ENCODE measurements at regions not wholly inside any gene's neighbourhood (a gene's known extent, or its start where the extent isn't known, plus 50 kb on each side); places are given as distances from the start of the nearest gene placed in this dataset.

DNA sequence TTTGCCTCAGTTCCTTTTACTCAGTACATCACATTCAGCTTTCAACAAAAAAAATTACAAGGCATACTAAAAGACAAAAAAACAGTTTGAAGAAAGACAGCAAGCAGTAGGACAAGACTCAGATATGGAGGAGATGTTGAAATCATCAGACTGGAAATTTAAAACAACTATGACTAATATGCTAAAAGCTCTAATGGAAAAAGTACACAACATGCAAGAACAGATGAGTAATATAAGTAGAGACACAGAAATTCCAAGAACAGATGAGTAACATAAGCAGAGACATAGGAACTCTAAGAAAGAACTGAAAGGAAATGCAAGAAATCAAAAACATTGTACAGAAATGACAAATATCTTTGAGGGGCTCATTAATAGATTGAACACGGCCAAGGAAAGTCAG, 402.6 kb downstream of the NEBL start:
- TF ChIP-seq POLR2A (IDR thresholded peaks at IDR 0.05; ENCODE audit: low read length): no peak
- TF ChIP-seq GATA1 (IDR thresholded peaks at IDR 0.05; ENCODE audit: low read depth, low read length): no peak
